Activated naive CD8-positive, alpha-beta T cell treated with anti-CD3 and anti-CD28 coated beads for 36 hours (primary cell): ENCODE measurements at regions not wholly inside any gene's neighbourhood (a gene's known extent, or its start where the extent isn't known, plus 50 kb on each side); places are given as distances from the start of the nearest gene placed in this dataset.
"Not testable (repeated sequence)": the region's sequence is repeated elsewhere in the genome, so short reads cannot be mapped to it uniquely, and the experiment has no call there.

Experiments
- DNase-seq: peaks from one replicate; pipeline ENCODE4 v3.0.0; 2021
- H3K27ac Mint-ChIP-seq: one replicate; pipeline ENCODE4 v1.8.0; 2022; ENCODE audit warnings: mild to moderate bottlenecking, moderate library complexity, mixed read lengths
- H3K27me3 Mint-ChIP-seq: one replicate; pipeline ENCODE4 v1.8.0; 2022; ENCODE audit warnings: mild to moderate bottlenecking, mixed read lengths
- H3K36me3 Mint-ChIP-seq: one replicate; pipeline ENCODE4 v1.8.0; 2021; ENCODE audit warnings: mild to moderate bottlenecking, mixed read lengths
- H3K4me1 Mint-ChIP-seq: one replicate; pipeline ENCODE4 v1.8.0; 2021; ENCODE audit warnings: mixed read lengths
- H3K4me3 Mint-ChIP-seq: one replicate; pipeline ENCODE4 v1.8.0; 2022; ENCODE audit warnings: mild to moderate bottlenecking, moderate library complexity, mixed read lengths
- H3K9me3 Mint-ChIP-seq: one replicate; pipeline ENCODE4 v1.8.0; 2022; ENCODE audit warnings: mixed read lengths

DNA sequence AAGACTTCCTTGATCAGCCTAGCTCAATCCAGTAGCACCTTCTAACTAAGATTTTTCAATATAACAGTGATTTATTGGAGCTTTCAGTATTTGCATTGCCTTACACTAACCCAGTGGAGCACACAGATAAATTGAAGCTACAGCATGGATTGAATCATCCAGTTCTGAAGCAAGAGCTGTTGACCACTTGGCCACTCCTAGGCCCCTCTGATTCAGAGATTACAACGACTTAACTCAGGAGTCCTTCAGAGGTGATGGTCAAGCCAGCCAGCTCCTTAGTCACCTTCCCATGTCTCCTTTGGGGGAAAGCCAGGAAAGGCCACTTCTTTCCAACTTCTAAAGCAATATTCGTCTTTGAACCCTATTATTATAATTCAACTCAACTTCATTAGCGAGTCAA, 151.8 kb downstream of the TENT5C start:
- Mint-ChIP-seq H3K9me3 (no peaks in the 10 kb centered on the region), H3K27ac (no peak overlapping the region), H3K4me1 (peaks cover 5% of the 10 kb centered on the region), H3K36me3 (no peaks in the 10 kb centered on the region), H3K27me3 (peaks cover 54% of the 10 kb centered on the region), H3K4me3 (no peak overlapping the region)
- no peak for DNase-seq

DNA sequence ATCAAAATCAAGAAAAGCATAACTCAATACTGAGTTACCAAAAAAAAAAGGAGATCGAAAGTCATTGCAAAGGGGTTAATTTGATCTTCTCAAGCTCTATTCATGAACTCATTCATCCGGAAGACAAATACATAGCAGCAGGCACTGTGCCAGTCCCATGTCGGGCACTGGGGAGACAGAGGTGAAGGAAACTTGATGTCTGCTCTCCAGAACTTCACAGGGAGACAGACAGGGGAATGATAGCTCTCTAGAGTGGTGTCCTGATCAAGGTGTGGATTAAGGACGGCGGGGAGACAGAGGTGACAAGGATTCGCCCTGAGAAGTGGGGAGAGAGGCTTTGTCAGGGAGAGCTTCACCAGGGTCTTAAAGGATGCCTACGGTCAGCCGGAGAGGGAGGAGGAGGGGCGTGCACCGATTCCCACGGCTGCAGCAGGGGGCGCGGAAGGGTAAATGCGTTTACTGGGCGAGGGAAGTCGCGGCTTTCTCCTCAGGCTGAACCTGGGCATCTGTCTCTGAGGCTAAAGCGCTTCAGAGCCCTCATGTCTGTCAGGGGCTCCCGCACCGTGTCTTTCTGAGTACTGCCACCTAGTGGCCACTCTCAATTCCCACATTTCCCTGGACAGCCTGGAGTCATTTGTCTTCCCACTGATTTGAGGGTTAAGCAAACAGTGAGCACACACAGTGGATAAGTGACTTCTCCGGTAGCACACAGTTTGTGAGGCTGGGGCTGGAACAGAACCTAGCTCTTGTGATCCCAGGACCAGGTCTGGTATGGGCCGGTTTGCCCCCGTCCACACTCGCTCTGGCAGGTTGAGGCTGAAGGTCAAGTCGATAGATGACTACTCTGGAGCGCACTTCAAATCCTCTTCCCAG, 152.8 kb downstream of the TENT5C start:
- peak overlapping the region; percentile 66 for H3K4me3 Mint-ChIP-seq
- no peak overlapping the region for H3K27ac Mint-ChIP-seq
- H3K9me3 Mint-ChIP-seq, result no peaks in the 10 kb centered on the region
- H3K36me3 Mint-ChIP-seq, result no peaks in the 10 kb centered on the region
- peak; percentile 59 for DNase-seq
- H3K4me1 Mint-ChIP-seq, result peaks cover 5% of the 10 kb centered on the region
- H3K27me3 Mint-ChIP-seq, result peaks cover 46% of the 10 kb centered on the region

DNA sequence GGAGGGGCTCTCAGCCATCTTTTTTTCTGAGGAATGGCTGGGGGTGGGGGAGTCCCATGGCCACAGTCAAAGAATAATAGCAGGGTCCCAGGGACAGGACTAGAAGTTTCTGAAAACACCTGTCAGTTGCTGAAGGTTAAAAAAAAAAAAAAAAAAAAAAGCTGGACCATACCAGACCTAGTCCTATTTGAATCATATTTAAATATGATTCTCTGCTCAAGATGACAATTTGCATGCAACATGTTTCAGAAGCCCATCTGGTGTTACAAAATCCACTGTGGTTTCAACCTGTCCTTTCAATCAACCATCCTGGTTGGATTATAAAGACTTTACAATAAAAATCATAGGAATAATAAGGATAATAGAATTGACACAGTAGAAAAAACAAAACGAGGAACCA, 153.7 kb downstream of the TENT5C start:
- Mint-ChIP-seq H3K27me3 (peaks cover 39% of the 10 kb centered on the region), H3K4me1 (peaks cover 5% of the 10 kb centered on the region), H3K27ac (no peak overlapping the region), H3K36me3 (no peaks in the 10 kb centered on the region), H3K4me3 (no peak overlapping the region), H3K9me3 (no peaks in the 10 kb centered on the region)
- DNase-seq, result no peak

DNA sequence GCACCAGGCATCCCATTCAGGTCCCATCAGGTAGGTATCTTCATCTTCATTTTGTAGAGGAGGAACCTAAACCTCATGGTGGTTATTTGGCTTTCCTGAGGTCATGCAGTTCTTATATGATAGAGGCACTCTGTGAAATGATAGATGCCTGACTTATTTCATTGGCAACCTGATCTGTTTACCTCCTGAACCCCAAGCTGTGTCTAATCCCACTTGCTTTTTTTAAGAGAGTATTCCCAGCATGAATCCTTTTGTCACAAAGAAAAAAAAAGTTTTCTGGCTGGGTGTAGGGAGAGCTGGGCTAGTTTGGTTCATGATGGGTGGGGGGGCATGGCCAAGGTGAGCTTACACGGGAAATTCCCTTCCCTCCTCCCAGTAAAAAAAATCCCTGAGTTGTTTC, 154.2 kb downstream of the TENT5C start:
- Mint-ChIP-seq H3K4me1 (peaks cover 5% of the 10 kb centered on the region), H3K4me3 (no peak overlapping the region)

DNA sequence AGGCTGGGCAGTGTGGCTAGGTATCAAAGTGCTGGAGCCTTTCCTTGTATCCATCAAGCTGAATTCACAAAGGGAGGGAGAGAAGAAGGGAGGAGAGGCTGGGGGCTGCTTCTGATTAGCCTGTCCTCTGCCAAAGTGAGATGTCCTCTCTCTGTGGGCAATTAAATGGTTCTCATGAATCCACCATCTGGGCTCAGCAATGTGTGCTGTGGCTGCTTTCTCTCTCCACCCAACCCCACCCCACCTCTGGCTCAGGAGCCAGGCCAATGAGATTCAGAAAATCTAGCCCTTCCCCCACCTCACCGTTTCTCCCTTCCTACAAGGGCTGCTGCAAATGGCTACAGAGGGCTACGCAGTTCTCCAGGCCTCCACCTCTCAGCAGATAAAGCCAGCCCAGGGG, 154.6 kb downstream of the TENT5C start:
- H3K4me3 Mint-ChIP-seq, result no peak overlapping the region
- no peaks in the 10 kb centered on the region for H3K36me3 Mint-ChIP-seq
- no peak overlapping the region for H3K27ac Mint-ChIP-seq
- H3K4me1 Mint-ChIP-seq, result peaks cover 5% of the 10 kb centered on the region
- H3K9me3 Mint-ChIP-seq, result no peaks in the 10 kb centered on the region
- DNase-seq, result no peak
- peaks cover 40% of the 10 kb centered on the region for H3K27me3 Mint-ChIP-seq

More for the DNA sequence above, 154.2 kb downstream of the TENT5C start:
- Mint-ChIP-seq H3K9me3 (no peaks in the 10 kb centered on the region), H3K36me3 (no peaks in the 10 kb centered on the region), H3K27ac (no peak overlapping the region), H3K27me3 (peaks cover 37% of the 10 kb centered on the region)
- no peak for DNase-seq

DNA sequence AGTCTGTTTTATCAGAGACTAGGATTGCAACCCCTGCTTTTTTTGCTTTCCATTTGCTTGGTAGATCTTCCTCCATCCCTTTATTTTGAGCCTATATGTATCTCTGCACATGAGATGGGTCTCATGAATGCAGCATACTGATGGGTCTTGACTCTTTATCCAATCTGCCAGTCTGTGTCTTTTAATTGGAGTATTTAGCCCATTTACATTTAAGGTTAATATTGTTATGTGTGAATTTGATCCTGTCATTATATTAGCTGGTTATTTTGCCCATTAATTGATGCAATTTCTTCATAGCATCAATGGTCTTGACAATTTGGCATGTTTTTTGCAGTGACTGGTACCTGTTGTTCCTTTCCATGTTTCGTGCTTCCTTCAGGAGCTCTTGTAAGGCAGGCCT, 161.7 kb downstream of the GDAP2 start:
- H3K36me3 Mint-ChIP-seq, DNase-seq, H3K4me3 Mint-ChIP-seq, H3K27ac Mint-ChIP-seq, H3K4me1 Mint-ChIP-seq: not testable (repeated sequence)
- Mint-ChIP-seq H3K9me3 (peaks cover 22% of the 10 kb centered on the region), H3K27me3 (peaks cover 32% of the 10 kb centered on the region)

DNA sequence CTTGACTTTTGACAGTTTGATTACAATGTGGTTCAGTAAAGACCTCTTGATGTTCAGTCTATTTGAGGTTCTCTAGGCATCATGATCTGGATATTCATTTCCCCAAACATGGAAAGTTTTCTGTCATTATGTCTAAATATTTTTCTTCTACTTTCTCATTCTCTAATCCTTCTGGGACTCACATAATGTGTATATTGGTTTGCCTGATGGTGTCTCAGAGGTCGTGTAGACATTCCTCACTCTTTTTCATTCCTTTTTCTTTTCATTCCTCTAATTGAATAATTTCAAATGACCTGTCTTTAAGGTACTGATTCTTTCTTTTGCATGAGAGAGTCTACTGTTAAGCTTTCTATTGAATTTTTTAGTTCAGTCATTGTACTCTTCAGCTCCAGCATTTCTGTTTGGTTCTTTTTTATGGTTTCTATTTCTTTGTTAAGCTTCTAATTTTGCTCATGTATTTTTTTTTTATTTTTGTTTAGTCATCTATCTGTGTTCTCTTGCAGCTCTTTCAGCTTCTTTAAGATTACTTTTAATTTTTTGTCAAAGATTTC, 158.4 kb downstream of the GDAP2 start:
- no peaks in the 10 kb centered on the region for H3K4me1 Mint-ChIP-seq
- peaks cover 23% of the 10 kb centered on the region for H3K9me3 Mint-ChIP-seq
- peaks cover 30% of the 10 kb centered on the region for H3K27me3 Mint-ChIP-seq
- DNase-seq, result no peak
- H3K27ac Mint-ChIP-seq, result no peak overlapping the region
- no peak overlapping the region for H3K4me3 Mint-ChIP-seq
- peaks cover 8% of the 10 kb centered on the region for H3K36me3 Mint-ChIP-seq

DNA sequence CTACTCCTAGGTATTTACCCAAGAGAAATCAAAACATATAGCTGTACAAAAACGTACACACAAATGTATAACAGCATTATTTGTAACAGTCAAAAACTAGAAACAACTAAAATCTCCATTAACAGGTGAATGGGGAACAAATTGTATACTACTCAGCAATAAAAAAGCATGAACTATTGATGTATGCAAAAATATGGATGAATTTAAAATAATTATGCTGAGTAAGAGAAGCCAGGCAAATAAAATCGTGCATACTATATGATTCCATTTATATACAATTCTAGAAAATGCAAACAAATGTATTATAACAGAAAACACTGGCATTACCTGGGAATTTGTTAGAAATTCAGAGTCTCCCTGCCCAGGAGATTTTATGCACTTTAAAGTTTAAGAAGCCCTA, 150.1 kb downstream of the GDAP2 start:
- H3K27ac Mint-ChIP-seq, result no peak overlapping the region
- no peak overlapping the region for H3K4me3 Mint-ChIP-seq
- no peaks in the 10 kb centered on the region for H3K4me1 Mint-ChIP-seq
- H3K27me3 Mint-ChIP-seq, result peaks cover 12% of the 10 kb centered on the region
- no peaks in the 10 kb centered on the region for H3K36me3 Mint-ChIP-seq
- no peak for DNase-seq
- no peaks in the 10 kb centered on the region for H3K9me3 Mint-ChIP-seq

DNA sequence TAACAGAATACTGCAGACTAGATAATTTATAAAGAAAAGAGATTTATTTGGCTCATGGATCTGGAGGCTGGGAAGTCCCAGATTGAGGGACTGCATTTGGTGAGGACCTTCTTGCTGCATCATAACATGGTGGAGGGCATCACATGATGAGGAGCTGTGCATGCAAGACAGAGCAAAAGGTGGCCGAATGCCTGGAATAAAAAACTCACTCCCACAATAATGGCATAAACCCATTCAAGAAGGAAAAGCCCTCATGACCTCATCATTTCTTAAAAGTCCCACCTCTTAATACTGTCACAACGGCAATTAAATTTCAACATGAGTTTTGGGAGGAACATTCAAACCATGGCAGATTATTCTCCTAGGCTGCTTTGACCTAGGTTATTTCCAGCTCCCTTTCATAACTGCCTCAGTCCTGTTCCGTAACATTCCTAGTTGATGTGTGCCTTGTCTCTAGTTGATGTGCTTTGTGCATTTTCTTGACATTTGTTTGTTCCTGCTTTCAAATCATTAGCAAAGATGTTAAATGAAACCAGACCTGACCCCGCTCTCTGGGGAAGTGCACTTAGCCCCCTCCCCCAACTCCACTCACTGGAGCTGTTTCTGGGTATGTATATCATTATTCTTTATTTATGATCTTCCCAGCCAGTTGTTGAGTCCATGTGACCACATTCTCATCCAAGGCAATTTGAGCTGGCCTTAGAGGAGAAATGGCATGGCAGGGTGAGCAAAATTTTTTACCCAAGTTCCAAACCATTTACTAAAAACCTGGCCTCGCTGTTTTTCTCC, 148.5 kb downstream of the GDAP2 start:
- H3K4me1 Mint-ChIP-seq, result peaks cover 4% of the 10 kb centered on the region
- peaks cover 10% of the 10 kb centered on the region for H3K27me3 Mint-ChIP-seq
- no peaks in the 10 kb centered on the region for H3K36me3 Mint-ChIP-seq
- peaks cover 2% of the 10 kb centered on the region for H3K9me3 Mint-ChIP-seq
- DNase-seq, result no peak
- no peak overlapping the region for H3K4me3 Mint-ChIP-seq
- H3K27ac Mint-ChIP-seq, result no peak overlapping the region

DNA sequence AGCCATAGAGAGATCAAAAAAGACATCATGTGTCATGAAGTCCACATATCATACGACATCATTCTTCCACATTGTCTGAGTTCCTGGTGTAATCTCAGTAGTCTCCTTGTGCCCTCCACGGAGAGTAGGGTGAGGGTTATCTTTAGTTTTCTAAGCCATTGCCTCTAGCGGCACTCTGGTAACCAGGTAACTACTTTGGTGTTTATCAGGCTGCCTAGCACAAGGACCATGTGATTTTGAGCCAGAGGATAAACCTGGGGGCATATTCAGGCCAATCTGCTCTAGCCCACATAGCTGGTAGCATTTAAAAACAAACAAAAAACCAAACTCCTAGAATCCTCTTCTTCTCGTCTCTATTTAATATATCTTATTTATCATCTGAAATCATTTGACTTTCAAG, 147.4 kb downstream of the GDAP2 start:
- Mint-ChIP-seq H3K4me1 (peaks cover 4% of the 10 kb centered on the region), H3K36me3 (no peaks in the 10 kb centered on the region), H3K27me3 (peaks cover 8% of the 10 kb centered on the region), H3K27ac (no peak overlapping the region), H3K9me3 (peaks cover 2% of the 10 kb centered on the region), H3K4me3 (no peak overlapping the region)
- DNase-seq, result no peak

DNA sequence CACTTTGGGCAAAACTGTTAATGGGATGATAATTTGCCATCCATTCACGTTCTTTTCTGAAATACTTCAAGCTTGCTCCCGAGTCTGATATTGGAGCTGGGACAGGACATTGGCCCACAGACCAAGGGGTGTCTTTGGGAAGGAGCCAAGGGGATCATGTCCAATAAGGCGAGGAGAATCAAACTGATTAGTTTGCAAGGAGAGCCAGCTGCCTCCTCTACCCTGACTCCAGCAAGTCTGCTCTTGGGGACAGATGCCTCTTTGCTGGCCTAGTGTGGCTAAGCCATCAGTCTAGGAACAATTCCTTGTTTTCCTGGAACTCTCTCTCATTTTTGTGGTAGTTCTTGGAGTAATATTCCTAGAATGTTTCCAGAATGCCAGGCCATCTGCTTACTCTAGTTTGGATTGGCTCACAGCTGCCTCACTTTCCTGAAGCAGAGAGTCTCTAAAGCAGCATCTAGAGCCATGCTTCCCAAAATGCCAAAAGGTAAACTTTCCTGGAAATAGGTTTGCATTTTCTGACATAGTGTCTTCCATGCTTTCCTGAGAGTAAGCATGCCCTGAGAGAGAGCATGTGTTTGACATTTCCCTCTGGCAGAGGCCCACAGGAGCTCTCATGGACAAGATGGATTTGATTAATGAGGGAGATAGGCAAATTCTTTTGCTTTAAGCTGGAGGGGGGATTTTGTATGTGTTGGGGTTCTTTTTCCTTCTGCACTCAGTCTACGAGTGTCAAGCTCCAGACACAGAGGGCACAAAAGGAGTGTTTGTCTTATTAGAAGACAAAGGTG, 145.6 kb downstream of the GDAP2 start:
- DNase-seq, result no peak
- H3K9me3 Mint-ChIP-seq, result peaks cover 2% of the 10 kb centered on the region
- no peaks in the 10 kb centered on the region for H3K36me3 Mint-ChIP-seq
- H3K4me3 Mint-ChIP-seq, result no peak overlapping the region
- H3K4me1 Mint-ChIP-seq, result peaks cover 4% of the 10 kb centered on the region
- peaks cover 5% of the 10 kb centered on the region for H3K27me3 Mint-ChIP-seq
- H3K27ac Mint-ChIP-seq, result no peak overlapping the region

DNA sequence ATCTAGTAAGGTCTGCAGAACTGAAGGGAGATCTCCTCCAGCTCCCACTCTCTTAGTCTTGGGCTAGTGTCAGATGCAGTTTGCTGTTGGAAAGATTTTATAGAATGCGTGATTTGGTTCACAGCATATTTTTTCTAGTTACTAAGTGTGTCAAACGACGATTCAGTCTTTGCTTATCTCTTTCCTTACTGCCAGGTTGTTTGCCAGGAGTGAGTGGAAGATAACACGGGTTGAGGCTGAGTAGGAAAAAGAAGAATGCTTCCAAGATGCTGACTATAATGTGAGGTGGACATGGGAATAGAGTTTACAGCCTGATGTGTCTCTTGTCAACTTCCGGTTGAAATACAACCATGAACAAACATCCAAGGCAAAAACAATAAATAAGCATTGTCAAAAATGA, 141.4 kb downstream of the GDAP2 start:
- Mint-ChIP-seq H3K4me1 (peaks cover 4% of the 10 kb centered on the region), H3K4me3 (no peak overlapping the region), H3K36me3 (no peaks in the 10 kb centered on the region), H3K9me3 (peaks cover 2% of the 10 kb centered on the region), H3K27ac (no peak overlapping the region), H3K27me3 (peaks cover 4% of the 10 kb centered on the region)
- no peak for DNase-seq

DNA sequence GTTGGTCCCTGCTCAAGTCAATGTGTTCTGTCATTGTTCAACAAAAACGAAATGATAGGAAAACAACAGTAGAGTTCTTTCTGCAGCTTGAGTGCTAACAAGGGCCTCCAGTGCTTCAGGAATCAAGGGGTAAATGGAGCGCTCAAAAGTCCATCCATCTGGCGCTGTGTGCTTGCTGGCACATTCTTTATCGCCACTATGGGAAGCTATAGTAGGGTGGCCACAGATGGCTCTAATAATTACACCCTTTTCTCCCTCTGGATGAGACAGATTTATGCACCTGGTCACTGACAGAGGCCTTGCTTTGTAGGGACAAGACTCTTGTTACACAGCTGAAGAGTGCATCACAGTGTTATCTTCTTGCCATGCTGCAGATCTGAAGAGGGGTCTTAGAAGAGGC, 136.0 kb downstream of the GDAP2 start:
- Mint-ChIP-seq H3K4me1 (no peaks in the 10 kb centered on the region), H3K4me3 (no peak overlapping the region), H3K9me3 (no peaks in the 10 kb centered on the region), H3K27me3 (no peaks in the 10 kb centered on the region), H3K36me3 (no peaks in the 10 kb centered on the region), H3K27ac (no peak overlapping the region)
- DNase-seq, result no peak

DNA sequence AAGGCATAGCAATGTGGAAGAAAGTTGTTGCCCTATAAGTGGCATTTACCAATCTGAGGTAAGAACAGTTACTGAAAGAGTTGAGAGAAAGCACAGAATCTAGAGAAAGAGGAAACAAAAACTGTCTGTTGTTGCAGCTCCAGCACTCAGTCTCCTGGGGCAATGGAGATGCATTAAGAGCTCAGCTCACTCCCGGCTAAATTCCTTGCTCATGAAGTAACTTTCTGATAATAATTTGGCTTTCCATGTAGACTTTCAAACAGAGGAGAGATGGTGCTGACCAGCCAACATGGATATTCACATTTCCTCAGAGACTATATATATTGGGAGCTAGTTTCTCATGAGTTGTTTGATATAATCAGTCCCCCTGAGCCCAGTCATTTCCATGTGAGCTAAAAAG, 135.3 kb downstream of the GDAP2 start:
- Mint-ChIP-seq H3K4me1 (no peaks in the 10 kb centered on the region), H3K36me3 (no peaks in the 10 kb centered on the region), H3K9me3 (no peaks in the 10 kb centered on the region), H3K4me3 (no peak overlapping the region), H3K27me3 (no peaks in the 10 kb centered on the region), H3K27ac (no peak overlapping the region)
- no peak for DNase-seq

DNA sequence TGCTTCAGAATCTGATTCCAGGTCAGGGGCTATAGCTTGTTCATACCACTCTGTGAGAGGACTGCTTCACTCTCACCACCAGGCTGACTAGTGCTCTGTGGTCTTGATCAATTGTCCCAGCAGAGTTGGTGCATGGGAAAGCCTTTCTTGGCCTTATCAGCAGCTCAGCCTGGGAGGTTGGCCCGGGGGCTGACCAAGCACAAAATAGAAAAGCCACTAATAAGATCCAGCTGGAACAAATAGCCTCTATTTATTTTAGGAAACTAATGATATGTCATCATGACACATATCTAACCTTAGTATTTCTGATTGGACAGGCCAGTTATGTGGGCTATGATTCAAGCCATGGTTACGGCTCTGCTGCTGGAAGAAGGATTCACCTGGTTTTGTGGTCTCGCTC, 134.2 kb downstream of the GDAP2 start:
- Mint-ChIP-seq H3K27ac (no peak overlapping the region), H3K4me3 (no peak overlapping the region), H3K36me3 (no peaks in the 10 kb centered on the region), H3K4me1 (no peaks in the 10 kb centered on the region), H3K9me3 (no peaks in the 10 kb centered on the region), H3K27me3 (no peaks in the 10 kb centered on the region)
- no peak for DNase-seq
